ENCODE measurements at regions not wholly inside any gene's neighbourhood (a gene's known extent, or its start where the extent isn't known, plus 50 kb on each side); places are given as distances from the start of the nearest gene placed in this dataset.

GRCh38 chr1:194710671-194711070, 1524.3 kb upstream of the B3GALT2 start:
- TF ChIP-seq ZFX (IDR thresholded peaks at IDR 0.05; ENCODE audit: borderline replicate concordance) = no peak
- no peak for TF ChIP-seq CTCF (IDR thresholded peaks at IDR 0.05)
- no peak overlapping the region for H3K27ac ChIP-seq

GRCh38 chr1:194709439-194709838, 1523.0 kb upstream of the B3GALT2 start:
- no peak for TF ChIP-seq CTCF (IDR thresholded peaks at IDR 0.05)
- TF ChIP-seq ZFX (IDR thresholded peaks at IDR 0.05; ENCODE audit: borderline replicate concordance) = no peak

GRCh38 chr1:194707074-194707473, 1520.7 kb upstream of the B3GALT2 start:
- H3K27ac ChIP-seq = no peak overlapping the region

More at GRCh38 chr1:194709439-194709838, 1523.0 kb upstream of the B3GALT2 start:
- H3K27ac ChIP-seq = no peak overlapping the region

GRCh38 chr1:194705123-194705854, 1518.9 kb upstream of the B3GALT2 start:
- H3K27ac ChIP-seq = no peak overlapping the region
- TF ChIP-seq ZFX (IDR thresholded peaks at IDR 0.05; ENCODE audit: borderline replicate concordance) (no peak), CTCF (IDR thresholded peaks at IDR 0.05) (no peak)

More at GRCh38 chr1:194707074-194707473, 1520.7 kb upstream of the B3GALT2 start:
- TF ChIP-seq ZFX (IDR thresholded peaks at IDR 0.05; ENCODE audit: borderline replicate concordance) (no peak), CTCF (IDR thresholded peaks at IDR 0.05) (no peak)

- TF ChIP-seq ZFX (IDR thresholded peaks at IDR 0.05; ENCODE audit: borderline replicate concordance) (no peak), CTCF (IDR thresholded peaks at IDR 0.05) (no peak)
- no peak overlapping the region for H3K27ac ChIP-seq
Measured at GRCh38 chr1:194698908-194699318, 1512.5 kb upstream of the B3GALT2 start.

GRCh38 chr1:194693244-194693643, 1506.8 kb upstream of the B3GALT2 start:
- H3K27ac ChIP-seq = no peak overlapping the region
- TF ChIP-seq ZFX (IDR thresholded peaks at IDR 0.05; ENCODE audit: borderline replicate concordance) = no peak
- TF ChIP-seq CTCF (IDR thresholded peaks at IDR 0.05) = no peak

- no peak overlapping the region for H3K27ac ChIP-seq
- no peak for TF ChIP-seq ZFX (IDR thresholded peaks at IDR 0.05; ENCODE audit: borderline replicate concordance)
- no peak for TF ChIP-seq CTCF (IDR thresholded peaks at IDR 0.05)
Measured at GRCh38 chr1:194684636-194685035, 1498.2 kb upstream of the B3GALT2 start.

Measured in 22Rv1 (cell line).